Gastroesophageal sphincter (tissue), 3 donors: ENCODE measurements at regions not wholly inside any gene's neighbourhood (a gene's known extent, or its start where the extent isn't known, plus 50 kb on each side); places are given as distances from the start of the nearest gene placed in this dataset.
"Not testable (repeated sequence)": the region's sequence is repeated elsewhere in the genome, so short reads cannot be mapped to it uniquely, and the experiment has no call there.

Source experiments
- CTCF ChIP-seq, 4 experiments: fragments of 200-600 bp in 2 of 4; fragments of 450-650 bp in 2 of 4; sonication (generic) in 1 of 4; IDR thresholded peaks; one replicate each; pipeline ENCODE4 v1.5.1; 2017 to 2019; ENCODE audit warnings: antibody characterized with exemption in 4 of 4, mild to moderate bottlenecking in 2 of 4, moderate library complexity in 2 of 4
- EP300 ChIP-seq: sonication (generic); formaldehyde crosslinking; IDR thresholded peaks from one replicate; pipeline ENCODE4 v1.6.1; 2017; ENCODE audit warnings: antibody characterized with exemption, mild to moderate bottlenecking
- POLR2A ChIP-seq, 2 donors: fragments of 450-650 bp; IDR thresholded peaks; one replicate each; pipeline ENCODE4 v1.6.1; 2017; ENCODE audit warnings: antibody characterized with exemption in 2 of 2, mild to moderate bottlenecking in 2 of 2, moderate library complexity in 1 of 2
- POLR2AphosphoS5 ChIP-seq: sonication (generic); formaldehyde crosslinking; IDR thresholded peaks from one replicate; pipeline ENCODE4 v1.6.1; 2017; ENCODE audit warnings: antibody characterized with exemption

GRCh38 chr1:199843096-199843495, 184.4 kb upstream of the NR5A2 start:
- TF ChIP-seq CTCF (IDR thresholded peaks at IDR 0.05); POLR2AphosphoS5; EP300; POLR2A (IDR thresholded peaks at IDR 0.05): not testable (repeated sequence)
